Right renal cortex interstitium (tissue), 3 donors: ENCODE measurements at regions not wholly inside any gene's neighbourhood (a gene's known extent, or its start where the extent isn't known, plus 50 kb on each side); places are given as distances from the start of the nearest gene placed in this dataset.
"Not testable (repeated sequence)": the region's sequence is repeated elsewhere in the genome, so short reads cannot be mapped to it uniquely, and the experiment has no call there.

Experiments
- DNase-seq, 3 donors: peaks; one replicate each; pipeline ENCODE4 v3.0.0-alpha.2; 2013; ENCODE audit warnings: low read depth in 3 of 3, low spot score in 2 of 3

GRCh38 chr3:5729852-5730251, 542.3 kb downstream of the EDEM1 start:
- DNase-seq: no peak

DNA sequence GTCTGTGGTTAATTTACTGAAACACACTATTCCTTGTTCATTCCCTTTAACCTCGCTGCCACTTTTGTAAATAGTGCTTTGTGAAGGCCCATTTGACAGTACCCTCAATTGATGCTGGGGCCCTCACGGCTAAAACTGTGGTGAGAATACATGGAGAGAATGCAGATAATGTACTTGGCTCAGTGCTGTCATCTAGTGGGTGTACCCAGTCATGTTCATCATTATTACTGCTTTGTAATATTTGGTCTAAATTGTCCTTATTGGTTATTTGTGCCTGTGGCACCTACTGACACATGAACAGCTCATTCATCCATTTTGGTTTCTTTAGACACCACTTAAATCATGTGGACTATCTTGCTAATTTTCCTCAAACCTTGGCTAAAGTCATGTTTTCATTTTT, 543.6 kb downstream of the EDEM1 start:
- DNase-seq: no peak

DNA sequence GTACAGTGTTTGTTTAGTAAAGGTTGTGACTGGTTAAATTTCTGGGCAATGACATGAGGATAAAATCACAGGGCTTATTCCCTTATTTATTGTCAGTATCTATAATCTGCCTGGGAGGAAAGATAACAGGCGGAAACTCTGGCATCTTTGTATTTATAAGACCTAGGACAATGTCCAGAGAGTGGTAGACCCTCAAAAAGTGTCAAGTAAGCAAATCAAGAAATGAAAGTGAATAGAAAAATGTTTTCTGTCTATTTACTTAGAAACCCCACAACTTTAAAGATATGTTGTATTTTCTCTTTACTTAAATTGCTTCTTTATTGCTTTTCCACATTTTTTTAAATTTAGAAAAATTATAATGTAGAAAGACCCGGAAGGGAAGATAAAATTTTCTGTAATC, 544.6 kb downstream of the EDEM1 start:
- DNase-seq: no peak

DNA sequence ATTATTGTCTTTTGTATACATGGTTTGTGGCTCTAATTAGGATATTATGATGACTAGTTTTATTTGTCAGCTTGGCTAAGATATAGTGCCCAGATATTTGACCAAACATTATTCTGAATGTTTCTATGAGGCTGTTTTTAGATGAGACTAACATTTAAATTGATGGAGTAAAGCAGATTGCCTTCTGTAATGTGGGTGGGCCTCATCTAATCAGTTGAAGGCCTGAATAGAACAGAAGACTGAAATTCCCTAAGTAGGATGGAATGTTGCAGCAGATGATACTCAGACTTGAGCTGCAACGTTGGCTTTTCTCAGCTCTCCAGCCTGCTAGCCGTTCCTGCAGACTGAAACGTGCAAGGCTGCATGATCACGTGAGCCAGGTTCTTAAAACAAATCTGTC, 546.5 kb downstream of the EDEM1 start:
- DNase-seq: no peak

DNA sequence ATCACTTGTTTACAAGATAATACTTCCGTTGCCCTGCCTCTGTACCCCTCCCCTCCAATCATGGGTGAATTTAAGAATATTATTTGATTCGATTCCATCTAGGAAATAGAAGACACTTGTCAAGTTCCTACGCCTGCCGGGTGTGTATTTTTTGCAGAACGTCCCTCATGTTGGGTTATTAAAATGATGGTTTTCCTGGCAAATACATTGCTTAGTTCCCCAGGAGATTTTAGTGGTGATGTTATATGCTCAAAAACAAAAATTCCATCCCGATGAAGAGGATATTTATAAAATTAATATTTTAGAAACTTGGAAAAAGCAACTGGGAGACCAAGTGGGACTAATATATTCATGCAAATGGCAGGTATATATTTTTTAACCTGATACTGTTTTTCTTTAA, 548.4 kb downstream of the EDEM1 start:
- DNase-seq: no peak

- DNase-seq: no peak
These were observed 551.9 kb downstream of the EDEM1 start for GRCh38 chr3:5739299-5739935.

DNA sequence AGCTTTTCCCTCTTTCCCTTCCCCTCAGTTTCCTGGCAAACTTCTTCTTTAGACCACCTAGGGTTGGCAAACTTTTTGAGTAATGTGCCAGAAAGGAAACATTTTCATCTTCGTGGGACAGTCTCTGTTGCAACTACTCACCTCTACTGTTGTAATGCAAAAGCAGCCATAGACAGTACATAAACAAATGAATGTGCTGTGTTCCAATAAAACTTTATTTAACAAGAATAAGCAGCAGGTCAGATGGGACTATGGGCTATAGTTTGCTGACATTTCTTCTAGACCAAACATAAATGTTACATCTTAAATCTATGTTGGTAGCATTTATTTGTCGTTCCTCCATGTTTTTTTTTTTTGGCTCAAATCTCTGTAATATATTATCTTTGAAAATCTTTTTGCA, 552.4 kb downstream of the EDEM1 start:
- no peak for DNase-seq

DNA sequence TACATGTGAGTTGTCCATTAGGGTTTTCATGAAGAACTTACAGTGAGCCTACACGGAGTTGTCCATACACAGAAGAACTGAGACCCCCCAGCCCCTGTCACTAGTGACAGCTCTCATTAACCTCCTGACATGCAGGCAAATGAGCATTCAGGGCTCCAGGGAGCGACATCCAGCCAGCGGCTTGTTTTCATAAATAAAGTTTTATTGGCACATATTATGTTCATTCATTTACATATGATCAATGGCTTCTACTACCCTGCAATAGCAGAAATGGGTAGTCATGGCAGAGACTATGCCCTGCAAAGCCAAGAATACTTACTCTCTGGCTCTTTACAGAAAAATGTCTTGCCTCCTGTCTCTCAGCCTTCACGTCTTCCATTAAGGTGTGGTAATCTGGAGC, 553.5 kb downstream of the EDEM1 start:
- no peak for DNase-seq

GRCh38 chr3:5750091-5750490, 562.6 kb downstream of the EDEM1 start:
- no peak for DNase-seq

- no peak for DNase-seq
These were observed 563.5 kb downstream of the EDEM1 start for GRCh38 chr3:5750874-5751640.

DNA sequence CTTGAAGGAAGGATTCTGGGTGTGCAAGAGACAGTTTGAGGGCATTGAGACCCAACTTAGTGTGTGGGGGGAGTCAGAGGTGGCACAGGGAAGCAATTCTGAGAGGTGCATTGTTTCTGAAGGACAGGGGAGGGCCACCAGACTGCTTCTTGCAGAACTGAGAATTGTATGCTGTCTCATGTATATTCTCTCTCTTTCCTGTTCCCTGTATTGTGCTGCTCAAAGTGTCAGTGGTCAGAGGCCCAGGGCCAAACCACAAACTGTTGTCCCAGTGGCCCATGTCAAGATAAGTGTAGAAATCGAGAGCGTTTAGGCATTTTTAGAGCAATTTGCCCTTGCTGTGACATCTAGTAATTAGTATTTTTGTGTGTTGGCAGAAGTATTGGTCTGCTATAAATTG, 567.1 kb downstream of the EDEM1 start:
- DNase-seq: no peak

GRCh38 chr3:5756443-5756842, 568.9 kb downstream of the EDEM1 start:
- DNase-seq: no peak

DNA sequence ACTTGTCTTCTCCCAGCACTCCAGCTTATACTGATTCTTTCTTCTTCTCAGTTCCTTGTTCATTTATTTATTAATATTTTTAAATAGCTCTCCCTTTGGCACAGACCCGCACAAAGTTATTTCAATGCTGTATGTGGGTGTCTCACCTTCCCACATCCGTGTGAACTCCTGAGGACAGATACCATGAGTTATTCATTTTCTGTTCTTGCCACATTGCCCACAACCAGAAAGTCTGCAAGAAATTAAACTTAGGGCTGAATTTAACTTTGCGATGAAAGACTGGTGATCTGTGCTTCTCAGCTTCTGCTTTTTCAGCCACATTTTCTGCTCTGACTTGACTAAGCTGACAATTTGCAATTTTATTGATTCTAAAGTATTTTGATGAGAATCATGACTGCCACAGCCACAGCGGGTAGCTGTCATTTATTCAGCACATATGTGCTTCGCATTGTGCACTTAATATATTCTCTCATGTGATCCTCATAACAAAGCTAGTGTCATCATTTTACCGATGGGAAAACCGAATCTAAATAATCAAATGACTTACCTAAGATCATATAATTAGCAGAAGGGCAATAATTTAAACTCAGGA, 569.8 kb downstream of the EDEM1 start:
- DNase-seq: no peak

DNA sequence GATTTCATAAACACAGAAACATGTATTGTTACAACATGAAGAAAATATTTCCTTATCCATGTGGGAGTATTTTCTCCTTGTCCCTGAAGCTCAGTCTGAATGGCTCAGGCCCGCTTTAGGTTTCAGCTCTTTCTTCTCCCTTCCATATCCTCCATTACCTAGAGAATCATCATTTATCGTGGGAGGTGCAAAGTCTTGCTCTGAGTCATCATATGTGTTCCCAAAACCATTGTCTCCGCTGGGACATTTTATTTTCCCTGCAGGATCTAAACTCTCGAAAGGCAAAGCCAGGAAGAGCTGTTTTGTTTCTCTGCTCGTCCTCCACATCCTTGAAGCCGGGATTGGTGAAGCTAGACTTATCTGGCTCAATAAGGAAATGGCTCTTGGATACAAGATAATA, 571.2 kb downstream of the EDEM1 start:
- no peak for DNase-seq

DNA sequence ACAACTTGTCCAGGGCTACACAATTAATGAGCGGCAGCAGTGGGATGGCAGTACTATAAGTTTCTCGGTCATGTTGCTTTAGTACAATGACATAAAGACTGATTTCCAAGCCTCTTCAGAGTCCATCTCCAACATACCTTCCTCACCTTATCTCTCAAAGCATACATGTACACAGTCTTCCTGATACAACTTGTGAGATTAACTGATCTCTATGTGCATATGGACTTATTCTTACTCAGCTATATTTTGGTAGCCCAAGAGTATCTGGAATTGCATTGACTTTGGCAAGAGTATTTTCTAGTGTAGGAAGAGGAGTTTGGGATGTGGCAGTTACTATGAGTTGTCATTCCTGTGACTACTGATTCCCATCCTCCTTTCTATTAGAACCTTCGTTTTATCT, 575.0 kb downstream of the EDEM1 start:
- no peak for DNase-seq

DNA sequence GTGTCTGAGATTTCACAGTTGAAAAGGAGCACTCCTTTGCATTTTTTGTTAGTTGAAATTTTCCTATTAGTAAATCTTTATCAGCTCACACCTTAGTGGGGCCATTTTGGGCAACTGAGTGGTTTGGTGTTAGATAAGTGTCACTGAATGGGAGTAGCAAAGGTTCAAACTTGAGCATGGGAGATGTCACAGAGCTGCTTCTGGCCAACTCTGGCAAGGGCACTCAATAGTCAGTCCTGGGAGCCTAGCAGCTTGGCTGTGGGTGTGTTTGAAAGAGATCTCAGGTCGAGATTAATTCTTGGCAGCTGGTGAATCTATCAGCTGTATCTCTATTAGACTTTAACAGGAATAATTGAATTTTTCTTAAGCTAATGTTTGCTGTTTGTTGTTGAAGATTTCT, 579.3 kb downstream of the EDEM1 start:
- no peak for DNase-seq

DNA sequence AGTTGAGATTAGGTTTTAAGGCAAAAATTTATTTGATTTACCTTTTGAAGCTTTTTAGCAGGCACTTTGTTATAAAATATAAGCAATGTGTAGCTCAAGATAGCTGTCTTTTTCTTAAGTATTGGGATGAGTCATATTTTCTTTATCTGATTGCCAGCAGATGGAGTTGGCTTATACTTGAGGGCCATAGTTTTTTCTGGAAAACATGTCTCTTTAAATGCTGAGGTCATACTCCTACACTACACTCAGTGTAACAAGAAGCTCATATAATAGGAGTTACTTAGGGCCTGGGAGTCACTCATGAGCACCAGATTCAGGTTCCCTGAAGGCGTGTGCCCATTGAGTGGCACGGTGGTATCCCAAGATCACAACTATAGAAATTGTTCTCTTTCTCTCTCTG, 579.8 kb downstream of the EDEM1 start:
- DNase-seq: no peak

DNA sequence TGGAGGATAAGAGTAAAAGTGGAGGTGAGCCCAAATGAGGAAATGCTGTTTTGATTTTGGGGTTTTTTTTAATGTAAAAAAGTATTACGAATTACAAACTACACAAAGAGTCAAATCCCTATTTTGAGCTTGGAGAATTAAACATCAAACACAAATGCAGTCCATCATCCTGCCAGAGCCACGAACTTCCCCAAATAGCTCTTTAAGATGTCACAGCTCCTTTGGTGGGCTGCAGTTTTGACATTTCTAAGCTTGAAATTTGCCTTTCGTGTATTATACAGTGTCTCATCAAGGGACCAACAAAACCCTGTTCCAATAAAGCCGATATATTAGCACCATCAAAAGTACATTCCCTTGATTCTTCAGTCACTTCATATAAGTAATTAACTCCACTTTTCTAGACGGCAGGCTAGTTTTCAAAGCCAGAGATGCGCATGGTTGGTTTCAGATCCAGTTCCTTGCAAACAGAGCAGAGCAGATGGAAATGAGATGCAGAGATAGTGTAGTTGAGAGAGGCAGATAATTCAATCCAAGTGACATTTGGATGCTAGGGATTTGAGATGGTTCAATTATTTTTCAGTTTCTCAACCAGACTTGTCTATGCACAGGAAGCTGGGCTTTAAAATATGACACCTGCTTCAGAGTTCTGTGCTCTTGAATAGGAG, 580.9 kb downstream of the EDEM1 start:
- DNase-seq: no peak

DNA sequence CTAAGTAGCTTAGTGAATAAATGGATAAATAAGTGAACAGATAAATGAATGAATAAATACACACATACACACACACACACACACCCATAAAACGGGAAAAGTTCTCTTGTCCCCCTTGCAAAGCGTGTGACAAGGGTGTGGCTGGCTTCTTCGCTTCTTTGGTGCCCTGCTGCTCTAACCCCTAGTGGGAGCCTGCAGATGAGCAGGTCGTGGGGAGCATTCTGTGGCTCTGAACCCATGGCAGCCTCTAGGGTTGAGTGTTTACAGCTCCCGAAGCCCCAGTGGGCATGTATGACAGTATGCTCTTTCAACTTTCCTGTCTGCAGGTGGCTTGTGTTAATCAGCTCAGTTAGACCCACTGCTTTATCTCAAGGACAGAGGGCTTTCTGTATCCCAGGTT, 582.3 kb downstream of the EDEM1 start:
- DNase-seq: no peak

GRCh38 chr3:5774337-5774736, 586.8 kb downstream of the EDEM1 start:
- DNase-seq: no peak

GRCh38 chr3:5775100-5775499, 587.6 kb downstream of the EDEM1 start:
- not testable (repeated sequence) for DNase-seq

GRCh38 chr3:5784690-5785089, 597.2 kb downstream of the EDEM1 start:
- DNase-seq: no peak
